H9 (cell line): ENCODE measurements at regions not wholly inside any gene's neighbourhood (a gene's known extent, or its start where the extent isn't known, plus 50 kb on each side); places are given as distances from the start of the nearest gene placed in this dataset.

Experiments
- DNase-seq: peaks from one replicate; pipeline ENCODE4 v3.0.0-alpha.2; 2017
- H2AFZ ChIP-seq: one replicate; pipeline ENCODE4 v1.6.1; 2013; ENCODE audit warnings: mild to moderate bottlenecking, low read length, control low read depth, moderate library complexity
- H2AK5ac ChIP-seq: 2 replicates; pipeline ENCODE4 v1.6.1; 2013; ENCODE audit warnings: low read length, control low read depth, mixed read lengths; ENCODE audit not compliant: insufficient read length
- H2BK120ac ChIP-seq: one replicate; pipeline ENCODE4 v1.6.1; 2013; ENCODE audit warnings: low read depth, mild to moderate bottlenecking, low read length, control low read depth, inconsistent platforms; ENCODE audit not compliant: poor library complexity, severe bottlenecking
- H2BK12ac ChIP-seq: 2 replicates; pipeline ENCODE4 v1.6.1; 2013; ENCODE audit warnings: low read length, control low read depth, mixed read lengths, low read depth; ENCODE audit not compliant: insufficient read length
- H2BK15ac ChIP-seq: 2 replicates; pipeline ENCODE4 v1.6.1; 2013; ENCODE audit warnings: low read depth, low read length, control low read depth
- H2BK20ac ChIP-seq: one replicate; pipeline ENCODE4 v1.6.1; 2013; ENCODE audit warnings: low read depth, mild to moderate bottlenecking, low read length, control low read depth, inconsistent platforms; ENCODE audit not compliant: poor library complexity, severe bottlenecking
- H2BK5ac ChIP-seq: 2 replicates; pipeline ENCODE4 v1.6.1; 2013; ENCODE audit warnings: low read length, control low read depth, mixed read lengths; ENCODE audit not compliant: insufficient read length
- H3K14ac ChIP-seq: 2 replicates; pipeline ENCODE4 v1.6.1; 2013; ENCODE audit warnings: low read length, control low read depth; ENCODE audit not compliant: insufficient read depth
- H3K18ac ChIP-seq: 2 replicates; pipeline ENCODE4 v1.6.1; 2013; ENCODE audit warnings: low read depth, mild to moderate bottlenecking, mixed read lengths, low read length, control low read depth; ENCODE audit not compliant: insufficient read length
- H3K23ac ChIP-seq: 2 replicates; pipeline ENCODE4 v1.6.1; 2013; ENCODE audit warnings: low read length, control low read depth, mixed read lengths, low read depth; ENCODE audit not compliant: insufficient read length
- H3K23me2 ChIP-seq: 2 replicates; pipeline ENCODE4 v1.6.1; 2013; ENCODE audit warnings: low read depth, mild to moderate bottlenecking, mixed read lengths, low read length, control low read depth; ENCODE audit not compliant: insufficient read length, poor library complexity, severe bottlenecking
- H3K27ac ChIP-seq: 2 replicates; pipeline ENCODE4 v1.5.1; 2013; ENCODE audit warnings: low read length, control low read depth, mixed read lengths, low read depth; ENCODE audit not compliant: insufficient read length
- H3K27me3 ChIP-seq: 2 replicates; pipeline ENCODE4 v1.6.1; 2013; ENCODE audit warnings: low read length, control low read depth, inconsistent platforms; ENCODE audit not compliant: insufficient read depth
- H3K4ac ChIP-seq: 2 replicates; pipeline ENCODE4 v1.6.1; 2013; ENCODE audit warnings: low read depth, mild to moderate bottlenecking, control low read depth, inconsistent platforms, low read length, moderate library complexity
- H3K4me1 ChIP-seq: 2 replicates; pipeline ENCODE4 v1.6.1; 2013; ENCODE audit warnings: low read length, control low read depth, inconsistent platforms; ENCODE audit not compliant: insufficient read depth
- H3K4me2 ChIP-seq: 2 replicates; pipeline ENCODE4 v1.6.1; 2013; ENCODE audit warnings: low read length, control low read depth, mixed read lengths; ENCODE audit not compliant: insufficient read length, insufficient read depth
- H3K56ac ChIP-seq: 2 replicates; pipeline ENCODE4 v1.6.1; 2013; ENCODE audit warnings: low read depth, mild to moderate bottlenecking, mixed read lengths, low read length, control low read depth; ENCODE audit not compliant: insufficient read length
- H3K79me1 ChIP-seq: 2 replicates; pipeline ENCODE4 v1.6.1; 2013; ENCODE audit warnings: low read depth, mild to moderate bottlenecking, moderate library complexity, low read length, control low read depth, inconsistent platforms; ENCODE audit not compliant: insufficient read depth, poor library complexity, severe bottlenecking
- H3K79me2 ChIP-seq: 2 replicates; pipeline ENCODE4 v1.6.1; 2013; ENCODE audit warnings: low read length, control low read depth, inconsistent platforms; ENCODE audit not compliant: insufficient read depth
- H3K9ac ChIP-seq: 2 replicates; pipeline ENCODE4 v1.6.1; 2013; ENCODE audit warnings: low read length, control low read depth, mixed read lengths; ENCODE audit not compliant: insufficient read length; ENCODE audit errors: extremely low read depth
- H3K9me3 ChIP-seq: one replicate; pipeline ENCODE4 v1.6.1; 2013; ENCODE audit warnings: low read depth, low read length, inconsistent platforms; ENCODE audit not compliant: control insufficient read depth
- H3T11ph ChIP-seq: one replicate; pipeline ENCODE4 v1.6.1; 2013; ENCODE audit warnings: mild to moderate bottlenecking, low read length, control low read depth, inconsistent platforms
- H4K20me1 ChIP-seq: one replicate; pipeline ENCODE4 v1.6.1; 2013; ENCODE audit not compliant: control insufficient read depth, insufficient read length, insufficient read depth
- H4K5ac ChIP-seq: 2 replicates; pipeline ENCODE4 v1.6.1; 2013; ENCODE audit warnings: low read depth, mild to moderate bottlenecking, mixed read lengths, low read length, control low read depth; ENCODE audit not compliant: insufficient read length
- H4K8ac ChIP-seq: replicated peaks from 2 replicates; pipeline ENCODE4 v1.6.1; 2013; ENCODE audit warnings: low read length, control low read depth, mixed read lengths, low read depth; ENCODE audit not compliant: insufficient read length
- H4K91ac ChIP-seq: 2 replicates; pipeline ENCODE4 v1.6.1; 2013; ENCODE audit warnings: low read depth, mild to moderate bottlenecking, moderate library complexity, mixed read lengths, low read length, control low read depth; ENCODE audit not compliant: insufficient read length
- H3K27ac Mint-ChIP-seq, 3 experiments: 2 replicates in 2 of 3; 3 replicates in 1 of 3; pipeline ENCODE4 v1.8.0; 2020 to 2021; ENCODE audit warnings: mixed read lengths in 3 of 3, mild to moderate bottlenecking in 1 of 3, moderate library complexity in 1 of 3
- H3K27me3 Mint-ChIP-seq: 2 replicates; pipeline ENCODE4 v1.8.0; 2021; ENCODE audit warnings: low read depth, mild to moderate bottlenecking, moderate library complexity, mixed read lengths
- H3K36me3 Mint-ChIP-seq, 3 experiments: 2 replicates in 2 of 3; 3 replicates in 1 of 3; pipeline ENCODE4 v1.8.0; 2020 to 2021; ENCODE audit warnings: low read depth in 3 of 3, mixed read lengths in 3 of 3; ENCODE audit not compliant: insufficient read depth in 1 of 3
- H3K4me1 Mint-ChIP-seq, 2 experiments: 2 replicates each; pipeline ENCODE4 v1.8.0; 2020; ENCODE audit warnings: mixed read lengths in 2 of 2
- H3K4me3 Mint-ChIP-seq, 2 experiments: 2 replicates in 1 of 2; 3 replicates in 1 of 2; pipeline ENCODE4 v1.8.0; 2020 to 2021; ENCODE audit warnings: mild to moderate bottlenecking in 2 of 2, mixed read lengths in 2 of 2, moderate library complexity in 1 of 2
- H3K9me3 Mint-ChIP-seq, 2 experiments: 2 replicates in 1 of 2; 3 replicates in 1 of 2; pipeline ENCODE4 v1.8.0; 2020; ENCODE audit warnings: mild to moderate bottlenecking in 2 of 2, mixed read lengths in 2 of 2, moderate library complexity in 1 of 2
- WGBS: extraction: QIAGEN DNeasy Blood & Tissue Kit; methylation state at CpG from one replicate; pipeline ENCODE4 v1.1.7; 2013; ENCODE audit warnings: missing lambda C conversion rate, low lambda C conversion rate, mixed read lengths; ENCODE audit not compliant: insufficient read length; ENCODE audit errors: extremely low coverage; 5-methylcytosine and 5-hydroxymethylcytosine counted together
- TF ChIP-seq, protein P1 (sequence below): fragments of 200-600 bp; sonication (generic); conservative IDR thresholded peaks from 3 replicates; pipeline ENCODE4 v1.8.0; 2021; ENCODE audit warnings: antibody characterized with exemption, mild to moderate bottlenecking

DNA sequence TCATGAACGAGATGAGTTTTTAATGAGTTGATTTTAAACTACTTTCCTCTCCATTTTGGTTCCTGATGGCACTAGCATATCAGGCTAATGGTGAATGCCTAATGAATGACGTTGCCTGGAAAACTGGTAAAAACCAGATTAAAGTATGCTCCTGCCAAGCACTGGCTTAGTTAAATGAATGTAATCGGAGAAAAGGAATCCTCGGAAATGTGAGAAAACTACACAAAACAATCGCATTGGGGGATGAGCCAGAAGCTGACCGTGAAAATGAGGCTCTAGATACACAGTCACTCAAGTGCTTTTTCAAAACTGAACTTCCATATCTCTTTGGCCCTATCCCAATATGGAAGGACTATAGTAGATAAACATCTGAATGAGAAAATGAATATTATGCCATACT, 153.8 kb upstream of the COL1A2 start:
- no peak overlapping the region for H3K14ac ChIP-seq
- H3K9ac ChIP-seq, result no peak overlapping the region
- no peak overlapping the region for H3K4me2 ChIP-seq
- H3K4ac ChIP-seq, result no peak overlapping the region
- H3K36me3 Mint-ChIP-seq, result no peaks in the 10 kb centered on the region
- no peak overlapping the region for H3K18ac ChIP-seq
- no peaks in the 10 kb centered on the region for H3K4me1 ChIP-seq
- H4K5ac ChIP-seq, result no peak overlapping the region
- H3K9me3 Mint-ChIP-seq, result no peaks in the 10 kb centered on the region; a peak in 1 of 5 replicates
- H2BK120ac ChIP-seq, result no peak overlapping the region
- H3K79me1 ChIP-seq, result no peaks in the 10 kb centered on the region
- H3K27ac Mint-ChIP-seq, result no peak overlapping the region
- H2AFZ ChIP-seq, result no peak overlapping the region
- no peak overlapping the region for H2BK12ac ChIP-seq
- H3K9me3 ChIP-seq, result no peaks in the 10 kb centered on the region
- no peak overlapping the region for H4K8ac ChIP-seq
- no peak overlapping the region for H2BK15ac ChIP-seq
- no peak overlapping the region for H3K56ac ChIP-seq
- WGBS, result no CpG with 5 or more reads among the region's 6 CpGs
- H4K20me1 ChIP-seq, result no peaks in the 10 kb centered on the region
- H4K91ac ChIP-seq, result no peak overlapping the region
- peaks cover 13% of the 10 kb centered on the region; the same call in 1 of the 2 replicates for H3K27me3 ChIP-seq
- H2AK5ac ChIP-seq, result no peak overlapping the region
- no peak overlapping the region for H2BK5ac ChIP-seq
- no peak overlapping the region for H3K23ac ChIP-seq
- H3K4me1 Mint-ChIP-seq, result peaks cover 4 to 9% of the 10 kb centered on the region in 2 experiments
- H3K4me3 Mint-ChIP-seq, result no peak overlapping the region
- no peaks in the 10 kb centered on the region for H3K23me2 ChIP-seq
- H2BK20ac ChIP-seq, result no peak overlapping the region
- H3T11ph ChIP-seq, result no peak overlapping the region
- TF ChIP-seq, protein P1, sequence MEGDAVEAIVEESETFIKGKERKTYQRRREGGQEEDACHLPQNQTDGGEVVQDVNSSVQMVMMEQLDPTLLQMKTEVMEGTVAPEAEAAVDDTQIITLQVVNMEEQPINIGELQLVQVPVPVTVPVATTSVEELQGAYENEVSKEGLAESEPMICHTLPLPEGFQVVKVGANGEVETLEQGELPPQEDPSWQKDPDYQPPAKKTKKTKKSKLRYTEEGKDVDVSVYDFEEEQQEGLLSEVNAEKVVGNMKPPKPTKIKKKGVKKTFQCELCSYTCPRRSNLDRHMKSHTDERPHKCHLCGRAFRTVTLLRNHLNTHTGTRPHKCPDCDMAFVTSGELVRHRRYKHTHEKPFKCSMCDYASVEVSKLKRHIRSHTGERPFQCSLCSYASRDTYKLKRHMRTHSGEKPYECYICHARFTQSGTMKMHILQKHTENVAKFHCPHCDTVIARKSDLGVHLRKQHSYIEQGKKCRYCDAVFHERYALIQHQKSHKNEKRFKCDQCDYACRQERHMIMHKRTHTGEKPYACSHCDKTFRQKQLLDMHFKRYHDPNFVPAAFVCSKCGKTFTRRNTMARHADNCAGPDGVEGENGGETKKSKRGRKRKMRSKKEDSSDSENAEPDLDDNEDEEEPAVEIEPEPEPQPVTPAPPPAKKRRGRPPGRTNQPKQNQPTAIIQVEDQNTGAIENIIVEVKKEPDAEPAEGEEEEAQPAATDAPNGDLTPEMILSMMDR, result no peak
- DNase-seq, result no peak
- peaks cover 64% of the 10 kb centered on the region for H3K27me3 Mint-ChIP-seq
- H3K79me2 ChIP-seq, result no peaks in the 10 kb centered on the region
- H3K27ac ChIP-seq, result no peak overlapping the region
